Heart left ventricle (tissue), 16 donors: ENCODE measurements at regions not wholly inside any gene's neighbourhood (a gene's known extent, or its start where the extent isn't known, plus 50 kb on each side); places are given as distances from the start of the nearest gene placed in this dataset.

Experiments used
- ATAC-seq, 4 donors: fragments of 200-7000 bp; cut with Tn5 transposase; one replicate each; pipeline ENCODE4 v1.9.1; 2020 to 2022; ENCODE audit warnings: moderate library complexity in 4 of 4, mild to moderate bottlenecking in 3 of 4, moderate number of reproducible peaks in 1 of 4
- DNase-seq, 5 donors: peaks; one replicate each; pipeline ENCODE4 v3.0.0-alpha.2; 2020
- H3K27ac ChIP-seq, 12 donors: fragments of 200-600 bp; sonication (generic) in 4 of 12; one replicate each; pipeline versions ENCODE4 v1.5.0 to v1.8.0; 2016 to 2022; ENCODE audit warnings: mild to moderate bottlenecking in 2 of 12
- H3K27me3 ChIP-seq, 9 donors: fragments of 200-600 bp; sonication (generic) in 2 of 9; one replicate each; pipeline versions ENCODE4 v1.5.1 to v1.8.0; 2016 to 2022; ENCODE audit warnings: mild to moderate bottlenecking in 3 of 9
- H3K36me3 ChIP-seq, 9 donors: fragments of 200-600 bp; sonication (generic) in 2 of 9; one replicate each; pipeline versions ENCODE4 v1.5.0 to v1.8.0; 2018 to 2022; ENCODE audit warnings: mild to moderate bottlenecking in 2 of 9
- H3K4me1 ChIP-seq, 12 donors: fragments of 200-600 bp; sonication (generic) in 4 of 12; one replicate each; pipeline versions ENCODE4 v1.5.0 to v1.8.0; 2016 to 2022; ENCODE audit warnings: mild to moderate bottlenecking in 3 of 12
- H3K4me3 ChIP-seq, 12 donors: fragments of 200-600 bp; sonication (generic) in 4 of 12; one replicate each; pipeline versions ENCODE4 v1.5.0 to v1.8.0; 2017 to 2022; ENCODE audit warnings: mild to moderate bottlenecking in 9 of 12, moderate library complexity in 4 of 12
- H3K9me3 ChIP-seq, 12 donors: fragments of 200-600 bp; sonication (generic) in 4 of 12; one replicate each; pipeline versions ENCODE4 v1.5.0 to v1.8.0; 2016 to 2022; ENCODE audit warnings: mild to moderate bottlenecking in 1 of 12
- POLR2A ChIP-seq, 2 donors: fragments of 450-650 bp; IDR thresholded peaks; one replicate each; pipeline ENCODE4 v1.6.1; 2017; ENCODE audit warnings: antibody characterized with exemption in 2 of 2, mild to moderate bottlenecking in 2 of 2, moderate library complexity in 2 of 2
- WGBS, 4 donors: extraction: QIAGEN DNeasy Blood & Tissue Kit in 2 of 4; methylation state at CpG; one replicate each; pipeline versions ENCODE4 v1.1.5 to v1.1.7; 2013 to 2018; 5-methylcytosine and 5-hydroxymethylcytosine counted together
- intact Hi-C, 10 donors: fragments of 100-400 bp; cut with DNase I; formaldehyde crosslinking; loops; one replicate each; pipeline versions ENCODE4 v1.11.1 to v1.14.2; 2022
- TF ChIP-seq, protein P1 (sequence below), 12 donors: fragments of 200-600 bp; sonication (generic) in 4 of 12; IDR thresholded peaks; one replicate each; pipeline versions ENCODE4 v1.5.0 to v1.8.0; 2018 to 2022; ENCODE audit warnings: antibody characterized with exemption in 12 of 12, mild to moderate bottlenecking in 5 of 12
- donor health status: ischemic (EF 13 %, LVEDD 7.1; RV severe dilation, severe dysfunction).
- donor health status: healthy with polysubstance abuse.
- donor health status: DM: no; HTN: yes; CAD: no.
- donor health status: DM: no; HTN: no; CAD: no.
- donor health status: ischemic (EF 25% LVEDD 6.9; RV normal size, moderate dysfunction).
- donor health status: ischemic (EF 25% LVEDD 5.7; RV mildly dilated, moderate dysfunction).
- donor health status: healthy.
- donor health status: DM: yes; HTN: yes; CAD: no.
- donor health status: ischemic (EF 35%, LVEDD 5.7; RV mildly dilated, moderate dysfunction).
- donor health status: nonischemic (EF 11% LVEDD 7.7; RV severe dilation, severe dysfunction).
- donor health status: DM: yes; HTN: yes; CAD: no.
- donor health status: PGD.
- donor health status: ischemic (EF 29% LVEDD 5.4; RV normal size, mild dysfunction).
- donor health status: nonischemic (EF 23%, LVEDD 6.1; RV moderate dilation, normal function).

DNA sequence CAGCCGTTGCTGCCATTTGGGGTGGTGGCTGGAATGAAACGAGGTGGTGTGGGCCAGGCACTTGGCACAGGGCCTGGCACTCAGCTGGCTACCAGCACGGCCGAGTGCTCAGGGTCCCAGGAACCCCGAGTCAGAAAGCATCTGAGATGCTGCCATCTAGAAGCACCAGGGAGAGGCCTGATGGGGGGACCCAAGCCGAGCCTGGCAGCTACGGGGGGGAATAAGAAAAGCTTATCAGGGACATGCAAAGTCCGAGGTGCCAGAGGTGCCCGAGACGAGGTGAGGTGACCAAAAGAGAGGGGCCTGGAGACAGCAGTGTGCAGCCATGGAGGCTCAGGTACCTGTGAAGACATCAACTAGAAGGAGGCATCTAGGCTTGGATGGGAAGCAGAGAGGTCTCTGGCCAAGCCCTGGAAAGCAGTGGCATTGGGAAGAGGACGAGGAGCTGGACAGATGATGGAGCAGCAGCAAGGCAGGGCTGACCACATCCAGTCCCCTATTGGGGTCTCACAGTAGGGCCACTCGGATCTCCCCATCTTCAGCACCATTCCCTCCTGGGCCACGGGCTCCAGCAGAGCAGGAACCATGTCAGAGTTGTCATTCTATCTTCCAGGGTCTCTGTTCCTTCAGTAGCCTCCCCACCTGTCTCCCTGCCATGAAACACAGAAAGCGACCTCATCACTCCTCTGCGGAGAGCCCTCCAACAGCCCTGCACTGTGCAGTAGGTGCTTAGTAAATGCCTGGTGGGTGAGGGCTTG, 59.3 kb upstream of the DIO3 start:
- H3K9me3 ChIP-seq: peaks cover 0 to 8% (median 0%) of the 10 kb centered on the region in 12 donors
- DNase-seq: peak in 3 of 5 donors; percentile 5 to 54 (median 12)
- ATAC-seq: no peak
- intact Hi-C loops: no loop called here
- peaks cover 0 to 49% (median 5%) of the 10 kb centered on the region in 9 donors for H3K27me3 ChIP-seq
- H3K36me3 ChIP-seq: no peaks in the 10 kb centered on the region
- 67 to 71% (median 68%) methylated on average over 15 of the region's 15 CpGs for WGBS, 4 donors
- no peak overlapping the region for H3K27ac ChIP-seq
- TF ChIP-seq POLR2A (IDR thresholded peaks at IDR 0.05): no peak
- TF ChIP-seq, protein P1, sequence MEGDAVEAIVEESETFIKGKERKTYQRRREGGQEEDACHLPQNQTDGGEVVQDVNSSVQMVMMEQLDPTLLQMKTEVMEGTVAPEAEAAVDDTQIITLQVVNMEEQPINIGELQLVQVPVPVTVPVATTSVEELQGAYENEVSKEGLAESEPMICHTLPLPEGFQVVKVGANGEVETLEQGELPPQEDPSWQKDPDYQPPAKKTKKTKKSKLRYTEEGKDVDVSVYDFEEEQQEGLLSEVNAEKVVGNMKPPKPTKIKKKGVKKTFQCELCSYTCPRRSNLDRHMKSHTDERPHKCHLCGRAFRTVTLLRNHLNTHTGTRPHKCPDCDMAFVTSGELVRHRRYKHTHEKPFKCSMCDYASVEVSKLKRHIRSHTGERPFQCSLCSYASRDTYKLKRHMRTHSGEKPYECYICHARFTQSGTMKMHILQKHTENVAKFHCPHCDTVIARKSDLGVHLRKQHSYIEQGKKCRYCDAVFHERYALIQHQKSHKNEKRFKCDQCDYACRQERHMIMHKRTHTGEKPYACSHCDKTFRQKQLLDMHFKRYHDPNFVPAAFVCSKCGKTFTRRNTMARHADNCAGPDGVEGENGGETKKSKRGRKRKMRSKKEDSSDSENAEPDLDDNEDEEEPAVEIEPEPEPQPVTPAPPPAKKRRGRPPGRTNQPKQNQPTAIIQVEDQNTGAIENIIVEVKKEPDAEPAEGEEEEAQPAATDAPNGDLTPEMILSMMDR (IDR thresholded peaks at IDR 0.05): no peak
- H3K4me3 ChIP-seq: no peak overlapping the region
- no peaks in the 10 kb centered on the region for H3K4me1 ChIP-seq

DNA sequence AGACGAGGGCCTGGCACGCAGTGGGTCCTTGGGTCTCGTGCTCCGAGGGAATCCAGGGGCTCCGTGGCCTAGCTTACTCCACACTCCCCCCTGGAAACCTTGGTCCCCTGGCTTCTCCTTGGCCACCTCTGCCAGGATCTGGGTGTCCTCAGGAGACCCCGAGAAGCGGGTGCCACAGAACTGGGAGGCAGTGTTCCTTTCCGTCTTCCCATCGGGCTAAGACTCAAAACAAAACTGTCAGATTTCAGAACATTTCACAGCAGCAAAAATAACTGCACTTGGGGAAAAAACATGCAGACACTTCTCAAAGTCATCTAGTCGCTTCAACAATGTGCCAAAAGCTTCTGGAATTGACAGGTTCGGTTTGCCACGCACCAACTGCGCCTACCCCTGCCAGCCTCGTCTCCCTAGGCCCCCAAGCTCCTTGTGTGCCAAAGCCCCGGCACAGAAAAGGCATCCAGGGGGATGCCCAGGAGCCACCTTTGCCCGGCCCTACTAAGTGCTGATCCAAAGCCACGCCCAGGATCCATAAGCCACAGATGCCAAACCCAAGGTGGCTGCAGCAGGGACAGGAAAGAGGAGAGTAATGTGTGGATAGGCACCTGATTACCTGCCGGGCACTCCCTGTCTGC, 58.4 kb upstream of the DIO3 start:
- TF ChIP-seq POLR2A (IDR thresholded peaks at IDR 0.05): no peak
- TF ChIP-seq, protein P1 (IDR thresholded peaks at IDR 0.05): no peak
- ATAC-seq: no peak
- intact Hi-C loops: no loop called here
- Histone ChIP-seq H3K4me3 (no peak overlapping the region), H3K27ac (no peak overlapping the region), H3K4me1 (no peaks in the 10 kb centered on the region), H3K27me3 (peaks cover 0 to 50% (median 0%) of the 10 kb centered on the region in 9 donors), H3K36me3 (no peaks in the 10 kb centered on the region), H3K9me3 (peaks cover 0 to 8% (median 0%) of the 10 kb centered on the region in 12 donors)
- 85 to 93% (median 90%) methylated on average over 18 of the region's 18 CpGs for WGBS, 4 donors
- DNase-seq: peak in 2 of 5 donors; percentile 9 to 27

DNA sequence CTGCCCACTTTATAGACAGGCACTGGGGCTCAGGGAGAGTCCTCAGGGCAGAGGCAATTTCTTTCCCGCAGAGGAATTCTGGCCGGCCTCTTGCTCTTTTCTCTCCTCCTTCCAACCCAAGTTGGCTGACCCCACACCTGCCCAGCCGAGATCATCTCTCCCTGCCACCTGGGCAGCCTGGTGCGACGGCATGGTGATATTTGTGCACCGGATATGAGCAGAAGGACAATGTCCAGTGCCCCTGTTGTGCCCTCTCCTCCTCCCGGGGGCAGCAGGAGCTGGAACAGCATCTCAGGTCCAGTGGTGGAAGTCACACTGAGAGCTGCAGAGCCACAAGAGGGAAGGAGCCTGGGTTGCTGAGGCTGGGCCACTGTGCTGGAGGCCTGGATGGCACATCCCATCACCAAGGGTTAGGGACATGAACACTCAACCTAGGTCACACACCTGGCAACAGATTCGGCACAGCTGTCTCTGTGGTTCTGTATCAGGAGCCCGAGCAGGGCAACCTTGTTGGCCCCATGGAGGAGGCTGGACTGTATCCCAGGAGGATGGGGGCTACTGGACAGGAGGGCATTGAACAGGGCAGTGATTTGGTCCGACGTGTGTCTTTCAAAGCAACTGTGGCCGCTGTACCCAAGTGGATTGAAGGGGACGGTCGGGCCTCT, 57.7 kb upstream of the DIO3 start:
- Histone ChIP-seq H3K27me3 (peaks cover 0 to 49% (median 0%) of the 10 kb centered on the region in 9 donors), H3K4me1 (no peaks in the 10 kb centered on the region), H3K36me3 (no peaks in the 10 kb centered on the region), H3K4me3 (no peak overlapping the region), H3K9me3 (peaks cover 0 to 8% (median 0%) of the 10 kb centered on the region in 12 donors), H3K27ac (no peak overlapping the region)
- no peak for TF ChIP-seq POLR2A (IDR thresholded peaks at IDR 0.05)
- TF ChIP-seq, protein P1 (IDR thresholded peaks at IDR 0.05): no peak
- DNase-seq (peak in 3 of 5 donors; percentile 7 to 19 (median 11)), ATAC-seq (no peak)
- WGBS, 4 donors: 92 to 96% (median 93%) methylated on average over 14 of the region's 14 CpGs
- intact Hi-C loops: no loop called here
